GM04503 (cell line): ENCODE measurements at regions not wholly inside any gene's neighbourhood (a gene's known extent, or its start where the extent isn't known, plus 50 kb on each side); places are given as distances from the start of the nearest gene placed in this dataset.
"Not testable (repeated sequence)": the region's sequence is repeated elsewhere in the genome, so short reads cannot be mapped to it uniquely, and the experiment has no call there.

ENCODE experiments used
- DNase-seq: peaks from one replicate; pipeline ENCODE4 v3.0.0-alpha.2; 2012; ENCODE audit warnings: low read depth

GRCh38 chr10:111593578-111593977 lies 516.7 kb downstream of the ADRA2A start:
- DNase-seq: peak; percentile 43

- DNase-seq: no peak
Observed at GRCh38 chr10:111595173-111595572, 518.3 kb downstream of the ADRA2A start.

- peak; percentile 35 for DNase-seq
Observed at GRCh38 chr10:111598433-111599059, 521.7 kb downstream of the ADRA2A start.

GRCh38 chr10:111599943-111600342 lies 523.1 kb downstream of the ADRA2A start:
- DNase-seq: no peak

- no peak for DNase-seq
Observed at GRCh38 chr10:111600772-111601171, 523.9 kb downstream of the ADRA2A start.

- no peak for DNase-seq
Observed at GRCh38 chr10:111612273-111612672, 535.4 kb downstream of the ADRA2A start.

GRCh38 chr10:111634191-111634590 lies 549.4 kb downstream of the GPAM start:
- DNase-seq: no peak

GRCh38 chr10:111646021-111646420 lies 537.5 kb downstream of the GPAM start:
- no peak for DNase-seq

GRCh38 chr10:111648046-111648445 lies 535.5 kb downstream of the GPAM start:
- peak; percentile 73 for DNase-seq

GRCh38 chr10:111649080-111649479 lies 534.5 kb downstream of the GPAM start:
- not testable (repeated sequence) for DNase-seq

GRCh38 chr10:111650088-111650487 lies 533.5 kb downstream of the GPAM start:
- DNase-seq: no peak

GRCh38 chr10:111656066-111656465 lies 527.5 kb downstream of the GPAM start:
- DNase-seq: peak; percentile 23

- peak; percentile 22 for DNase-seq
Observed at GRCh38 chr10:111677759-111678158, 505.8 kb downstream of the GPAM start.

GRCh38 chr10:111686796-111687195 lies 496.8 kb downstream of the GPAM start:
- no peak for DNase-seq

- no peak for DNase-seq
Observed at GRCh38 chr10:111698711-111699110, 484.9 kb downstream of the GPAM start.

GRCh38 chr10:111703986-111704385 lies 479.6 kb downstream of the GPAM start:
- DNase-seq: no peak

GRCh38 chr10:111705021-111705420 lies 478.5 kb downstream of the GPAM start:
- peak; percentile 85 for DNase-seq

- DNase-seq: no peak
Observed at GRCh38 chr10:111706331-111706730, 477.2 kb downstream of the GPAM start.

GRCh38 chr10:111707076-111707475 lies 476.5 kb downstream of the GPAM start:
- peak; percentile 88 for DNase-seq

GRCh38 chr10:111709603-111710002 lies 474.0 kb downstream of the GPAM start:
- DNase-seq: no peak

- no peak for DNase-seq
Observed at GRCh38 chr10:111716032-111716431, 467.5 kb downstream of the GPAM start.

- DNase-seq: no peak
Observed at GRCh38 chr10:111724121-111724520, 459.4 kb downstream of the GPAM start.

- no peak for DNase-seq
Observed at GRCh38 chr10:111725050-111725449, 458.5 kb downstream of the GPAM start.

GRCh38 chr10:111732166-111732785 lies 451.3 kb downstream of the GPAM start:
- no peak for DNase-seq
